MM.1S (cell line): ENCODE measurements at regions not wholly inside any gene's neighbourhood (a gene's known extent, or its start where the extent isn't known, plus 50 kb on each side); places are given as distances from the start of the nearest gene placed in this dataset.

Experiments
- DNase-seq: peaks from one replicate; pipeline ENCODE4 v3.0.0-alpha.2; 2015
- H2AFZ ChIP-seq: fragments of 300-600 bp; sonication (generic); 2 replicates; pipeline ENCODE4 v1.6.0; 2016; ENCODE audit warnings: antibody characterized with exemption, low read length
- H3F3A ChIP-seq: fragments of 300-600 bp; sonication (generic); 2 replicates; pipeline ENCODE4 v1.6.1; 2016; ENCODE audit warnings: mild to moderate bottlenecking, antibody characterized with exemption, low read length, moderate library complexity, mixed read lengths; ENCODE audit not compliant: insufficient read depth
- H3K27ac ChIP-seq: fragments of 300-600 bp; sonication (generic); 2 replicates; pipeline ENCODE4 v1.5.1; 2016; ENCODE audit warnings: mild to moderate bottlenecking, low read length
- H3K27me3 ChIP-seq: fragments of 300-600 bp; sonication (generic); replicated peaks from 2 replicates; pipeline ENCODE4 v1.6.0; 2016; ENCODE audit warnings: low read length; ENCODE audit not compliant: insufficient read depth
- H3K36me3 ChIP-seq: fragments of 300-600 bp; sonication (generic); replicated peaks from 2 replicates; pipeline ENCODE4 v1.6.1; 2016; ENCODE audit warnings: mild to moderate bottlenecking, low read length, mixed read lengths; ENCODE audit not compliant: insufficient read depth
- H3K4me1 ChIP-seq: fragments of 300-600 bp; sonication (generic); 2 replicates; pipeline ENCODE4 v1.6.1; 2016; ENCODE audit warnings: low read length, mixed read lengths
- H3K4me2 ChIP-seq: fragments of 300-600 bp; sonication (generic); 2 replicates; pipeline ENCODE4 v1.6.0; 2016; ENCODE audit warnings: low read depth, low read length
- H3K4me3 ChIP-seq: fragments of 300-600 bp; sonication (generic); 2 replicates; pipeline ENCODE4 v1.5.1; 2016; ENCODE audit warnings: low read length, mixed read lengths
- H3K79me2 ChIP-seq: fragments of 300-600 bp; sonication (generic); 2 replicates; pipeline ENCODE4 v1.6.1; 2016; ENCODE audit warnings: mixed run types, low read length, mixed read lengths
- H3K9ac ChIP-seq: fragments of 300-600 bp; sonication (generic); 2 replicates; pipeline ENCODE4 v1.6.1; 2016; ENCODE audit warnings: low read length, mixed read lengths
- H3K9me2 ChIP-seq: fragments of 300-600 bp; sonication (generic); replicated peaks from 2 replicates; pipeline ENCODE4 v1.6.1; 2016; ENCODE audit warnings: mild to moderate bottlenecking, low read length, mixed read lengths; ENCODE audit not compliant: insufficient read depth
- H3K9me3 ChIP-seq: fragments of 300-600 bp; sonication (generic); replicated peaks from 2 replicates; pipeline ENCODE4 v1.6.1; 2016; ENCODE audit warnings: mild to moderate bottlenecking, low read length, mixed read lengths; ENCODE audit not compliant: insufficient read depth
- H4K20me1 ChIP-seq: fragments of 300-600 bp; sonication (generic); 2 replicates; pipeline ENCODE4 v1.6.1; 2016; ENCODE audit warnings: mild to moderate bottlenecking, low read length, moderate library complexity, mixed read lengths; ENCODE audit not compliant: insufficient read depth
- EZH2 ChIP-seq: fragments of 300-600 bp; sonication (generic); optimal IDR thresholded peaks from 2 replicates; pipeline ENCODE3; 2017; ENCODE audit warnings: low read depth, mild to moderate bottlenecking, antibody characterized with exemption, low read length, mixed read lengths
- EZH2phosphoT487 ChIP-seq: fragments of 300-600 bp; sonication (generic); IDR thresholded peaks from 2 replicates; pipeline ENCODE4 v1.6.1; 2018; ENCODE audit warnings: antibody characterized with exemption, low read length
- TF ChIP-seq, protein P1 (sequence below): fragments of 300-600 bp; sonication (generic); IDR thresholded peaks from 2 replicates; pipeline ENCODE4 v1.5.1; 2016; ENCODE audit warnings: antibody characterized with exemption, low read length, mixed read lengths

DNA sequence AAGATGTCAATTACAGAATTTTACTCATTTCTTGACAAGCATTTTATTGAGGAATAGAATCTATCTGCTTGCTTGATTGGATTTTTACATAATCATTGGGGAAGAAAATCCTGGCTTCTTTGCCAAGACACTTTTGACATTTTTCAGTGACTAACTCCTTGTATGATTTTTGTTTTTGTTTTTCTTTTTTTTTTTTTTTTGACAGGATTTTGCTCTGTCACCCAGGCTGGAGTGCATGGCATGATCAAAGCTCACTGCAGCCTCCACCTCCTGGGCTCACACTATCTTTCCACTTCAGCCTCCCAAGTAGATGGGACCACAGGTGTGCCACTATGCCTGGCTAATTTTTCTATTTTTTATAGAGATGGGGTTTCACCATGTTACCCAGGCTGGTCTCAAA, 672.3 kb upstream of the RGMB start:
- Histone ChIP-seq H3K79me2 (no peaks in the 10 kb centered on the region), H3K9me2 (no peaks in the 10 kb centered on the region), H3K4me2 (no peak overlapping the region), H3K9ac (no peak overlapping the region), H3F3A (no peaks in the 10 kb centered on the region), H2AFZ (no peak overlapping the region), H3K9me3 (no peaks in the 10 kb centered on the region), H3K4me3 (no peak overlapping the region), H3K27ac (no peak overlapping the region), H4K20me1 (no peaks in the 10 kb centered on the region), H3K36me3 (no peaks in the 10 kb centered on the region), H3K27me3 (no peaks in the 10 kb centered on the region), H3K4me1 (no peaks in the 10 kb centered on the region)
- TF ChIP-seq, protein P1, sequence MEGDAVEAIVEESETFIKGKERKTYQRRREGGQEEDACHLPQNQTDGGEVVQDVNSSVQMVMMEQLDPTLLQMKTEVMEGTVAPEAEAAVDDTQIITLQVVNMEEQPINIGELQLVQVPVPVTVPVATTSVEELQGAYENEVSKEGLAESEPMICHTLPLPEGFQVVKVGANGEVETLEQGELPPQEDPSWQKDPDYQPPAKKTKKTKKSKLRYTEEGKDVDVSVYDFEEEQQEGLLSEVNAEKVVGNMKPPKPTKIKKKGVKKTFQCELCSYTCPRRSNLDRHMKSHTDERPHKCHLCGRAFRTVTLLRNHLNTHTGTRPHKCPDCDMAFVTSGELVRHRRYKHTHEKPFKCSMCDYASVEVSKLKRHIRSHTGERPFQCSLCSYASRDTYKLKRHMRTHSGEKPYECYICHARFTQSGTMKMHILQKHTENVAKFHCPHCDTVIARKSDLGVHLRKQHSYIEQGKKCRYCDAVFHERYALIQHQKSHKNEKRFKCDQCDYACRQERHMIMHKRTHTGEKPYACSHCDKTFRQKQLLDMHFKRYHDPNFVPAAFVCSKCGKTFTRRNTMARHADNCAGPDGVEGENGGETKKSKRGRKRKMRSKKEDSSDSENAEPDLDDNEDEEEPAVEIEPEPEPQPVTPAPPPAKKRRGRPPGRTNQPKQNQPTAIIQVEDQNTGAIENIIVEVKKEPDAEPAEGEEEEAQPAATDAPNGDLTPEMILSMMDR = no peak
- no peak for TF ChIP-seq EZH2phosphoT487
- TF ChIP-seq EZH2 = no peak
- no peak for DNase-seq

DNA sequence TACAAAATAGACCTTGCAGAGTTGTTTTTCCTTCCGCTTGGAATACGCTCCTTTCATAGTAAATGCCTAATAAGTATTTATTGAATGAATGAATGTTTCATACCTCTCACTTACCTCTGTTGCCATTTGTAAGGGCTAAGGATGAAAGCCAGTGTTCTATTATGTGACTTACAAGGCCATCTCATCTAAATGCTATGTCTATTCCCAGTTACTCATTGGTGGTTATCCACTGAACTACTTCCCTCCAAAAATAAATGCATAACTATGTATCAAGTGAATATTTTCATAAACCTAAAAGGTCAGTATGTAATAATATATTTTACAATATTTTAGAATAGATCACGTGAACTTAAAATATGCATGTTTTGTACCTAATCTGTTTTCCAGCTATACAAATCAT, 670.5 kb upstream of the RGMB start:
- Histone ChIP-seq H3K9me2 (no peaks in the 10 kb centered on the region), H3K9ac (no peak overlapping the region), H2AFZ (no peak overlapping the region), H3K27ac (no peak overlapping the region), H3K27me3 (no peaks in the 10 kb centered on the region), H3K4me1 (no peaks in the 10 kb centered on the region), H3F3A (no peaks in the 10 kb centered on the region), H3K36me3 (no peaks in the 10 kb centered on the region), H3K9me3 (no peaks in the 10 kb centered on the region), H3K4me2 (no peak overlapping the region), H3K79me2 (no peaks in the 10 kb centered on the region), H3K4me3 (no peak overlapping the region), H4K20me1 (no peaks in the 10 kb centered on the region)
- TF ChIP-seq EZH2phosphoT487 = no peak
- TF ChIP-seq EZH2 = no peak
- TF ChIP-seq, protein P1 = no peak
- no peak for DNase-seq

DNA sequence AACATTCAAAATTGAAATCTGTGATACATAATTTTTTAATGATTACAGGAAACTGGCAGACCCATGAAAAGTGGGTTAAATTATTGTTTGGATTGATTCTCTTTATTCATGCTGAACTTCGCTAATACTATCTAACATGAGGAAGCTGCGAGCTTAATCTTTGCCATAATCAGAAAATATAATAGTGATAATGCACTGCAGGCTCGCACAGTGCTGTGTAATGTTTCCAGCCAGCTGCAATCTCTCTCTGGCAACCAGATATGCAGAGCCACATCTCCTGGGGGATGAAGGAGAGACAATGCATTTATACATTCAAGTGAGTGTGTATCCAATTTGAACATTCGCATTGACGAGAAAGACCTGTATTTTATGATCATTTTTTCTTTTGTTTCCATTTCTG, 669.7 kb upstream of the RGMB start:
- H3K79me2 ChIP-seq = no peaks in the 10 kb centered on the region
- H3F3A ChIP-seq = no peaks in the 10 kb centered on the region
- no peak overlapping the region for H3K4me2 ChIP-seq
- no peak for DNase-seq
- H3K9ac ChIP-seq = no peak overlapping the region
- H3K4me3 ChIP-seq = no peak overlapping the region
- H3K9me3 ChIP-seq = no peaks in the 10 kb centered on the region
- H3K4me1 ChIP-seq = no peaks in the 10 kb centered on the region
- no peaks in the 10 kb centered on the region for H3K36me3 ChIP-seq
- H2AFZ ChIP-seq = no peak overlapping the region
- TF ChIP-seq EZH2 = no peak
- TF ChIP-seq, protein P1 = no peak
- no peak for TF ChIP-seq EZH2phosphoT487
- H3K27ac ChIP-seq = no peak overlapping the region
- no peaks in the 10 kb centered on the region for H4K20me1 ChIP-seq
- H3K27me3 ChIP-seq = no peaks in the 10 kb centered on the region
- no peaks in the 10 kb centered on the region for H3K9me2 ChIP-seq
